HEK293T (cell line): ENCODE measurements at regions not wholly inside any gene's neighbourhood (a gene's known extent, or its start where the extent isn't known, plus 50 kb on each side); places are given as distances from the start of the nearest gene placed in this dataset.

Experiments used
- ARNT ChIP-seq: fragments of 450-650 bp; IDR thresholded peaks from 2 replicates; pipeline ENCODE4 v1.6.1; 2017; ENCODE audit warnings: mild to moderate bottlenecking
- FOXA1 ChIP-seq: fragments of 450-650 bp; IDR thresholded peaks from 2 replicates; pipeline ENCODE4 v1.6.1; 2016; ENCODE audit warnings: mild to moderate bottlenecking
- FOXK2 ChIP-seq: fragments of 450-650 bp; IDR thresholded peaks from 2 replicates; pipeline ENCODE4 v1.6.1; 2016; ENCODE audit warnings: mild to moderate bottlenecking
- FOXM1 ChIP-seq: fragments of 450-650 bp; IDR thresholded peaks from 2 replicates; pipeline ENCODE4 v1.6.1; 2017; ENCODE audit warnings: mild to moderate bottlenecking, borderline replicate concordance
- HDGF ChIP-seq: fragments of 450-650 bp; IDR thresholded peaks from 2 replicates; pipeline ENCODE4 v1.6.1; 2017; ENCODE audit warnings: antibody characterized with exemption, borderline replicate concordance
- LEF1 ChIP-seq: fragments of 450-650 bp; IDR thresholded peaks from 2 replicates; pipeline ENCODE4 v1.6.1; 2017; ENCODE audit warnings: mild to moderate bottlenecking, borderline replicate concordance
- NFRKB ChIP-seq: fragments of 450-650 bp; IDR thresholded peaks from 2 replicates; pipeline ENCODE4 v1.6.1; 2016; ENCODE audit warnings: mild to moderate bottlenecking, moderate library complexity
- PKNOX1 ChIP-seq: fragments of 450-650 bp; IDR thresholded peaks from 2 replicates; pipeline ENCODE4 v1.6.1; 2016
- SP1 ChIP-seq: fragments of 450-650 bp; IDR thresholded peaks from 2 replicates; pipeline ENCODE4 v1.6.1; 2017
- SUZ12 ChIP-seq: fragments of 450-650 bp; IDR thresholded peaks from 2 replicates; pipeline ENCODE4 v1.6.1; 2016; ENCODE audit warnings: mild to moderate bottlenecking
- ZNF384 ChIP-seq: fragments of 450-650 bp; IDR thresholded peaks from 2 replicates; pipeline ENCODE4 v1.6.1; 2016

GRCh38 chr2:111664275-111664850 lies 219.6 kb downstream of the ANAPC1 start:
- TF ChIP-seq ARNT, result no peak
- TF ChIP-seq FOXA1, result no peak
- TF ChIP-seq SP1, result no peak
- no peak for TF ChIP-seq PKNOX1
- TF ChIP-seq NFRKB, result no peak
- no peak for TF ChIP-seq FOXK2
- TF ChIP-seq FOXM1, result no peak
- no peak for TF ChIP-seq SUZ12
- no peak for TF ChIP-seq HDGF
- no peak for TF ChIP-seq ZNF384
- TF ChIP-seq LEF1, result no peak
